HG03354 (cell line): ENCODE measurements at regions not wholly inside any gene's neighbourhood (a gene's known extent, or its start where the extent isn't known, plus 50 kb on each side); places are given as distances from the start of the nearest gene placed in this dataset.
"Not testable (repeated sequence)": the region's sequence is repeated elsewhere in the genome, so short reads cannot be mapped to it uniquely, and the experiment has no call there.

Experiments
- ATAC-seq: cut with Tn5 transposase; IDR thresholded peaks from one replicate; pipeline ENCODE4 v1.9.1; 2021; ENCODE audit warnings: mild to moderate bottlenecking; ENCODE audit not compliant: unreplicated experiment, poor library complexity, severe bottlenecking

GRCh38 chr14:85003805-85004204 lies 526.1 kb upstream of the FLRT2 start:
- ATAC-seq, result no peak

- no peak for ATAC-seq
Observed at GRCh38 chr14:85009506-85009905, 520.4 kb upstream of the FLRT2 start.

- ATAC-seq, result no peak
Observed at GRCh38 chr14:85010186-85010585, 519.8 kb upstream of the FLRT2 start.

GRCh38 chr14:85016496-85016895 lies 513.4 kb upstream of the FLRT2 start:
- no peak for ATAC-seq

- not testable (repeated sequence) for ATAC-seq
Observed at GRCh38 chr14:85023866-85024265, 506.1 kb upstream of the FLRT2 start.

GRCh38 chr14:85024931-85025330 lies 505.0 kb upstream of the FLRT2 start:
- ATAC-seq, result no peak

- ATAC-seq, result no peak
Observed at GRCh38 chr14:85027681-85028370, 502.1 kb upstream of the FLRT2 start.

GRCh38 chr14:85037411-85037810 lies 492.5 kb upstream of the FLRT2 start:
- no peak for ATAC-seq

GRCh38 chr14:85038526-85039352 lies 491.2 kb upstream of the FLRT2 start:
- no peak for ATAC-seq

- no peak for ATAC-seq
Observed at GRCh38 chr14:85039353-85039626, 490.7 kb upstream of the FLRT2 start.

GRCh38 chr14:85040046-85040685 lies 489.8 kb upstream of the FLRT2 start:
- ATAC-seq, result no peak

GRCh38 chr14:85041618-85042017 lies 488.3 kb upstream of the FLRT2 start:
- no peak for ATAC-seq

- ATAC-seq, result no peak
Observed at GRCh38 chr14:85042301-85042700, 487.6 kb upstream of the FLRT2 start.

GRCh38 chr14:85050180-85050579 lies 479.8 kb upstream of the FLRT2 start:
- no peak for ATAC-seq

- ATAC-seq, result no peak
Observed at GRCh38 chr14:85052646-85053045, 477.3 kb upstream of the FLRT2 start.

GRCh38 chr14:85054178-85054577 lies 475.8 kb upstream of the FLRT2 start:
- ATAC-seq, result no peak

- no peak for ATAC-seq
Observed at GRCh38 chr14:85056267-85056666, 473.7 kb upstream of the FLRT2 start.

GRCh38 chr14:85057221-85057620 lies 472.7 kb upstream of the FLRT2 start:
- ATAC-seq, result no peak

- no peak for ATAC-seq
Observed at GRCh38 chr14:85058150-85058549, 471.8 kb upstream of the FLRT2 start.

GRCh38 chr14:85060121-85060520 lies 469.8 kb upstream of the FLRT2 start:
- ATAC-seq, result no peak

GRCh38 chr14:85061256-85061655 lies 468.7 kb upstream of the FLRT2 start:
- no peak for ATAC-seq
